MCF 10A (cell line): ENCODE measurements at regions not wholly inside any gene's neighbourhood (a gene's known extent, or its start where the extent isn't known, plus 50 kb on each side); places are given as distances from the start of the nearest gene placed in this dataset.
A peak's percentile ranks its signal among the peaks of the same experiment; 100 is the strongest.

Experiments
- BruUV-seq: library from RNA; stranded (reverse); fragments of 400-500 nt; replicated peaks from 2 replicates; lab custom pipeline; 2021; lab: Mats Ljungman, UMichigan
- CTCF ChIA-PET: fragments of 300-600 bp; sonication (Branson Sonifier 250); formaldehyde crosslinking; extraction: SDS; loops from one replicate; lab custom pipeline; 2021; ENCODE audit warnings: antibody characterized with exemption, inconsistent platforms; lab: Yijun Ruan, JAX
- POLR2A ChIA-PET: fragments of 300-600, 350-650 bp; sonication (Branson Sonifier 250); formaldehyde crosslinking; extraction: SDS; loops from one replicate; lab custom pipeline; 2020; ENCODE audit warnings: antibody characterized with exemption, inconsistent platforms; lab: Yijun Ruan, JAX
- DNase-seq: peaks from one replicate; pipeline ENCODE4 v3.0.0-alpha.2; 2018; ENCODE audit not compliant: unreplicated experiment
- H3K27ac Mint-ChIP-seq: one replicate; pipeline ENCODE4 v1.8.0; 2022; ENCODE audit warnings: mild to moderate bottlenecking, low read depth, mixed read lengths; ENCODE audit not compliant: unreplicated experiment
- H3K27me3 Mint-ChIP-seq: one replicate; pipeline ENCODE4 v1.8.0; 2022; ENCODE audit warnings: mixed read lengths; ENCODE audit not compliant: insufficient read depth, unreplicated experiment
- H3K36me3 Mint-ChIP-seq: one replicate; pipeline ENCODE4 v1.8.0; 2022; ENCODE audit warnings: mild to moderate bottlenecking, moderate library complexity, mixed read lengths; ENCODE audit not compliant: insufficient read depth, unreplicated experiment
- H3K4me1 Mint-ChIP-seq: one replicate; pipeline ENCODE4 v1.8.0; 2022; ENCODE audit warnings: mixed read lengths; ENCODE audit not compliant: insufficient read depth, unreplicated experiment
- H3K4me3 Mint-ChIP-seq: one replicate; pipeline ENCODE4 v1.8.0; 2022; ENCODE audit warnings: mild to moderate bottlenecking, moderate library complexity, mixed read lengths; ENCODE audit not compliant: unreplicated experiment
- H3K9me3 Mint-ChIP-seq: one replicate; pipeline ENCODE4 v1.8.0; 2022; ENCODE audit warnings: mixed read lengths; ENCODE audit not compliant: unreplicated experiment
- CTCF ChIP-seq: fragments of 200-600 bp; IDR thresholded peaks from one replicate; pipeline ENCODE4 v1.8.0; 2022; ENCODE audit warnings: antibody characterized with exemption, mild to moderate bottlenecking; ENCODE audit not compliant: unreplicated experiment
- intact Hi-C: fragments of 100-400 bp; cut with micrococcal nuclease; formaldehyde crosslinking; loops from 2 replicates; pipeline ENCODE4 v1.14.1; 2022

- Mint-ChIP-seq H3K27ac (no peak overlapping the region), H3K4me1 (no peaks in the 10 kb centered on the region), H3K36me3 (no peaks in the 10 kb centered on the region), H3K4me3 (no peak overlapping the region), H3K27me3 (no peaks in the 10 kb centered on the region), H3K9me3 (no peaks in the 10 kb centered on the region)
- intact Hi-C loops, result no loop called here
- DNase-seq, result no peak
- ChIA-PET CTCF (interaction anchor here (0.7 to 1.2 kb wide), 2 partner anchors 32 to 431 kb away, joined by 3 to 4 read pairs; no protein-coding TSS in a partner anchor), POLR2A (interaction anchor here (1.1 kb wide), 1 partner anchor 10 kb away, joined by 3 read pairs; no protein-coding TSS in a partner anchor)
- no TSS peak for BruUV-seq
- TF ChIP-seq CTCF, result no peak
Measured at GRCh38 chr1:187481581-187482148, 652.9 kb downstream of the PLA2G4A start.

GRCh38 chr1:187490266-187490665 lies 661.5 kb downstream of the PLA2G4A start:
- TF ChIP-seq CTCF, result no peak
- Mint-ChIP-seq H3K27ac (no peak overlapping the region), H3K9me3 (no peaks in the 10 kb centered on the region), H3K4me1 (peaks cover 14% of the 10 kb centered on the region), H3K27me3 (no peaks in the 10 kb centered on the region), H3K36me3 (no peaks in the 10 kb centered on the region), H3K4me3 (no peak overlapping the region)
- no peak for DNase-seq
- ChIA-PET POLR2A (interaction anchor here (1.0 kb wide), 1 partner anchor 537 kb away, joined by 3 read pairs; no protein-coding TSS in a partner anchor), CTCF (interaction anchor here (0.8 to 1.1 kb wide), 3 partner anchors 21 to 438 kb away, joined by 3 to 4 read pairs (median 3); no protein-coding TSS in a partner anchor)
- intact Hi-C loops, result no loop called here
- BruUV-seq, result no TSS peak

GRCh38 chr1:187491082-187491720 lies 662.5 kb downstream of the PLA2G4A start:
- ChIA-PET POLR2A (interaction anchor here (0.8 to 1.8 kb wide), 3 partner anchors 10 to 536 kb away, joined by 3 to 4 read pairs (median 3); no protein-coding TSS in a partner anchor), CTCF (interaction anchor here (1.1 kb wide), 1 partner anchor 437 kb away, joined by 4 read pairs; no protein-coding TSS in a partner anchor)
- peak; percentile 77 for DNase-seq
- no peak for TF ChIP-seq CTCF
- Mint-ChIP-seq H3K4me1 (peaks cover 14% of the 10 kb centered on the region), H3K4me3 (no peak overlapping the region), H3K9me3 (no peaks in the 10 kb centered on the region), H3K36me3 (no peaks in the 10 kb centered on the region), H3K27me3 (no peaks in the 10 kb centered on the region), H3K27ac (no peak overlapping the region)
- intact Hi-C loops, result no loop called here
- no TSS peak for BruUV-seq

- H3K4me3 Mint-ChIP-seq, result no peak overlapping the region
- no TSS peak for BruUV-seq
- intact Hi-C loops, result no loop called here
- ChIA-PET CTCF (interaction anchor here (0.7 to 0.9 kb wide), 2 partner anchors 13 to 805 kb away, joined by 3 read pairs; no protein-coding TSS in a partner anchor), POLR2A (no interaction called here)
- DNase-seq, result no peak
- H3K36me3 Mint-ChIP-seq, result no peaks in the 10 kb centered on the region
- no peaks in the 10 kb centered on the region for H3K9me3 Mint-ChIP-seq
- no peaks in the 10 kb centered on the region for H3K27me3 Mint-ChIP-seq
- H3K4me1 Mint-ChIP-seq, result no peaks in the 10 kb centered on the region
- TF ChIP-seq CTCF, result no peak
- H3K27ac Mint-ChIP-seq, result no peak overlapping the region
Measured at GRCh38 chr1:187498028-187498427, 669.3 kb downstream of the PLA2G4A start.
